GM21526 (cell line): ENCODE measurements at regions not wholly inside any gene's neighbourhood (a gene's known extent, or its start where the extent isn't known, plus 50 kb on each side); places are given as distances from the start of the nearest gene placed in this dataset.
"Not testable (repeated sequence)": the region's sequence is repeated elsewhere in the genome, so short reads cannot be mapped to it uniquely, and the experiment has no call there.

Experiments
- ATAC-seq: cut with Tn5 transposase; IDR thresholded peaks from one replicate; pipeline ENCODE4 v1.9.1; 2021; ENCODE audit warnings: moderate library complexity; ENCODE audit not compliant: unreplicated experiment, low FRiP score

DNA sequence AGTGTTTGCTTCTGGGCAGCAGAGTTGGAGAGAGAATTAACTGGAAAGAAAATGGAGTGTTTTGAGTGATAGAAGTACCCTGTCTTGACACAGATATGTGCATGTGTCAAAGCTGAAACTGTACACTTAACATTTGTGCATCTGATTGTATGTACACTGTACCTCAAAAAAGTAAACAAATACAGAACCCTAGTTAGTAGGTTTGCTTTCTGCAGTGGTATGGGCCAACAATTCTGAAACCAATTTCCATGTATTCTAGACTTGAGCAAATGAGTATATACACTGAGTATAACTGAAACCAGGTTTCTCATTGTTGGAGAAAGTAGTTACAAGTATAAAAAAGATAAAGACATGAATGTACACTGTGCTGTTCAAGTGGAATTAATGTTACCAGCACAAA lies 52.4 kb downstream of the ELAPOR2 start:
- no peak for ATAC-seq

DNA sequence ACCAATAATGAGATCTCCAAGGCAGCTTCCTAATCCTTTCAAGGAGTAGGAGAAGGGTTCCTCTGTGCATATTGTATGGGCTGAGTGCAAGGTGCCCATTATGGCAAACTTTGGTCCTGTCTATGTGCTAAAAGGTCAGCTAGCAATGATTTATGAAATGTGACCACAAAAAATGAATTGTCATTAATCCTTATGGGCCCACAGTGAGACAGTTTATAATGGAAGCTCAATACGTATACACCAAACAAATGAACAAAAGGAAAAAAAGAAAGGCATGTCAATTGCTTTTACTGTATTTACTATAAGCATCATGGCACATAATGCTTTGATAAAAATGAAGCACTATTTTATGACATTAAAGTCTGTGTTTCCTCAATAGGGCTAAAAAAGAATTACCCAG lies 54.5 kb downstream of the ELAPOR2 start:
- no peak for ATAC-seq

DNA sequence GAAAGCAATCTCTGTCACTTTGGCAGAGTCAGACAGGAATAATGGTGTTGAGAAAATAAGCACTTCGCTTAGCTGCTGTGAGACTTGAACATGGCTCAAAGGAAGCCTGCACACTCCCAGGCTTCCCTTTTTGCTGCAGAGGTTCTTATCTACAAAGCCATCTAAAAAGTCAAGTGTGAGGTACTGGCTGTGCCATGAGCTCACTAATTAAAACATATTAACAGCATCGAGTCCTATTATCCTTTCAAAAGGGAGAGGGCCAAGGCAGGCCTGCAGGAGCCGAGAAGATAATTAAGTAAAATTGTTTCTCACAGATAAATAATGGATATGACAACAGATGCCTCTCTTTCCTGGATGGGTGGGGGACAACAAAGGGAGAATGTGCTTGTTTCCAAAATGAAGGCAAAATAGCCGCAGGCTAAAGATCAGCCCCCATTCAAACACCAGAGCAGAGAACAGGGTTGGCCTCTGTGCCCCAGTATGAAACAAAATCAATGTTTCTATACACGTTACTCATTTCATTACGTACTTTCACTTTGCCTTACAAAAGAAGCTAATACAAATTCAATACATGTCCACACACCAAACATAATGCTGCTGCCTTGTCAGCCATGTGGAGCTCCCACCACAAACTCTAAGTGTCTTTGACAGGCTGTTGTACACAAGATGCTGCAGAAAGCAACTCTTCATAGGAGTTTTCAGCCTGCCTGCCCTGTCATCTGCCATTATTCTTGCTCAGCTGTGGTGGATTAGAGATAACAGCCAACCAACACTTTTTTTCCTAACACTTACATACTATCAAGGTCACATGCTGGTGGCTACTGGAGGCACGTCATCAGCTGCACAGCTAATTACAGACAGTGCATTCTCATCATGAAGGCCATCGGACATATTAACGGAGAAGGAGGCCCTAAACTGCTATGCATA lies 55.3 kb downstream of the ELAPOR2 start:
- ATAC-seq = no peak

DNA sequence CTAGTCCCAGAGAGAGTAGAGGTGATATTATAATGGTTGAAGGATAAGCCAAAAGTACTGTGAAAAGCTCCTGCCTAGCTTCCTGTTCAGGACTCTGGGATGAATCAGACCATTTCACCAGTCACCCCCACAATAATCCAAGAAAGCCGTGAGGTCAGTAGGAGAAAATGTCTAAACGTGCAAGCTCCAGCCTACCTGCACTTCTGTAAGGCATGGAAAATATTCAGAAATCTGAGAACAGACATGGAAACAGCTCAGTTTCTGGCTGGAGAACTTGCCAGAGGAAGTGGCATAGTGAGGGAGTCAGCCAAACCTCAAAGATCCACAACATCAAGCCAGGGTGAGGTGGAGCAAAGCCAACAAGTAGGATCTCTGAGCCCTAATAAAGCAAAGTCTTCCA lies 58.2 kb downstream of the ELAPOR2 start:
- ATAC-seq = no peak

DNA sequence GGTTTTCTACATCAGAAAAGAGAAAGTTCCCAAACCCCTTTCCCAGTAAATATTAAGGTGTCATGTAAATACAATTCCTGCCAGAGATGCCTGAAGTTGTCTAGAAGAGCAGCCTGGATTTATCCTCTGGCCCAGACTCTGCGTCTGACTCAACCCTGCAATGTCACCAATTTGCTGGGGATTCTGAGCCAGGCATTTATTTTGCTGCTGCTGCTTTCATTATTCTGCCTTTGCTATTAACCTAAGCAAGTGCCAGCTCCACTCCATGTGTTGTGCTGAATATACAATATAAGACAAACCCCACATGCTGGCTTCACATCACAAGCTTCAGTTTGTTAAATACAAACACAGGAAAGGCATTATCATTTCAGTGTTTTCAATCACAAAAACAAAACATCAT lies 59.1 kb downstream of the ELAPOR2 start:
- no peak for ATAC-seq

DNA sequence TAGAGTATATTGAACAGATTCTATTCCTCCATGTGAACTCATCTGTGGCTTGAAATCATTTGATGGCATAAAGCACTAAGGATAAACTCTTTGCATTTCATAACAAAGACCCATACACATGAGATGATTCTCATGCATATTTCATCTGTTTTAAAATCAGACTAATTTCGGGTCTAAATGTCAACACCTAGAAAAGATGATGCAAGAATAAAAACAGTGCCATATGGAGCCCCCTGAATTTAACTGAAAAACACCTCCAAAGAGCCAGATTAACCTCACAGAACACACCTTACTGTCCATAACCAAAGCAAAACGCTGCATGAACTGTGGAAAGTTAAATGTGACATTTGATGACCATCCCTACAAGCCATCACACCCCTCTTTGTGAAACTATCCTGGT lies 59.7 kb downstream of the ELAPOR2 start:
- no peak for ATAC-seq

DNA sequence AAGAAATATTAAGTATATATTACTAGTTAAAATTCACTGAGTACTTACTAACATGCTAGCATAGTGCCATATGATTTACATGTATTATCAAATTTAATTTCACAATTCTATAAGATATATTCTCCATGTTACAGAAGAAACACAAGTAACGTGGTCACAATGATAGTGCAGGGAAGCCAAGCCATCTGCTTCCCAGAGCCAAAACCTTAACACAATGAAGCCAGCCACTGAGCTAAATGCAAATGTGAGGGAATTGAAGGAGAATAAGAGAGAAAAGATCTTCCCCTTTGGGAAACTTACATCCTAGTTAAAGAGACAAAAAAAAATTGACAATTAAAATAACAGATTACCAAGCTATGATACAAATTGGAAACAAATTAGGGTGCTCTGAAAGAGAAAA lies 63.6 kb downstream of the ELAPOR2 start:
- no peak for ATAC-seq

DNA sequence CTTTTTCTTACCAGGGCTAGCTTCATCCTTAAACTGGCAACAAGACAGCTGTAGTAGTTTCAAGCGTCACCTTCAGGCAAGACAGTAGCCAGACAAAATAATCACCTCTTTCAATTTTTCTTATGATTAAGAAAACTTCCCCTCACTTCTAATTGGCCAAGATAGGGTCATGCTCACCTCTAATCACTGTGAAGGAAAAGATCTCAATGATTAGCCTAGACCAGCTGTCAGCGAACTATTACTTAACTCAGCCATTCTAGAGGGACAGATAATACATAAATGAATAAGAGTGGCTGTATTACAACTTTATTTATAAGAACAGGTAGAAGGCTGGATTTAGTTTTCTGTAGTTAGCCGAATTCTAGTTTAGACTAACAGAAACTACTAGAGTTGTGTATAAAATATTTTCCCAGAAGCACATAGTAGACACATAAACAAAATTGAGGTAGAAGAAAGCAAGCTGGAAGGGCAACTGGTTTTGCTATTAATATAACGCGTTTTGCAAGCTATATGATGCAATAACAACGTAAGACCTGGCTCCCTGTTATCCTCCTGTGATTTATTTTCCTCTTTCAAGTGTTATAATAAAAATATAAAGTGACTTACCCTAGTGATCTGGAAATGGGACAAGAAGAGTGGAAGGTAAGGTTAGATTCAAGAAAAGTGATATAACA lies 64.3 kb downstream of the ELAPOR2 start:
- ATAC-seq = no peak

DNA sequence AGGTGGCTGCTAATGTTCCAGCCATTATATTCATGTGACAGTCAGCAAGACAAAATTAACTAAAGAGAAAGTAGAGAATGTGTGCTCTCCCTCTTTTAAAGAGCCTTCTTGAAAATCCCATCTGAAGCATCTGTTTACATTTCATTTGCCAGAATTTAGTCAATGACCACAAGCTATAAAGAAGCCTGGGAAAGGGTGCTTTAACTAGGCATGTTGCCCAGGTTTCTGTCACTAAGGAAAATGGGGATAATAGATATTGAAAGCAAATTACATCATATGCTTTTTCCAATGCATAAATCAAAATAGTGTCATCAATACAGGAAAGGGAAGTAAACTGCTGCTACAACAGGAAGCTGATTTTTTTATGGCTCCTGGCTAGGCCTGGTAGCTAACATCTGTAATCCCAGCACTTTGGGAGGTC lies 67.7 kb downstream of the ELAPOR2 start:
- ATAC-seq = no peak

DNA sequence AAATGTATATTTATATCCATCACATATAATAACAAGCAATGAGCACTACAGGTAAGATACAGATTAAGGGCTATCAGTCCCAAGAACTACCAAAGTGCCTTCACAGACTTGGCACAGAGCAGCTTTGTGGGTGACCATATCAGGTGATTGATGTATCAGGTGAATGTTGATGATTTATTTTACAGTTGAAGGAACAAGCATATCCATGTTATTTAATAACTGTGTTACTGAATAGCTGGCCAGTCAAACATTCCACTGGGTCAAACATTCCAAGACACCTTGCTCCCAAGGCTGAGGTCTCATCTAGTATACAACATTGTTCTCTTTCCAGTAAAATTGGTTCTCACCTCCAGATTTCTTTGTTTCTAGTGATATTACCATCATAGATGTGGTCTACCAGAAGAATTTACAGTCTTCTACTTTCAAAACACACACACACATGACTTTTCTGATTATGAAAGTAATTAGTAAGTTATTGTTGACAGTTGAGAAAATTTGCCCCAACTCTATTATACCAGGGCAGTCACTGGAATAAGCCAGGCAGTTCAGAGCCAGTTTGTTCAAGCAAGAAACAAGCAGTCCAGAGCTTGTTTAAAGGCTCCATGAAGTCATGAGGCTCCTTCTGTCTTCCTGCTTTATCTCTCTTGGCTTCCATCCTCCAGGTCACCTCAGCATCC lies 68.2 kb downstream of the ELAPOR2 start:
- ATAC-seq = no peak

DNA sequence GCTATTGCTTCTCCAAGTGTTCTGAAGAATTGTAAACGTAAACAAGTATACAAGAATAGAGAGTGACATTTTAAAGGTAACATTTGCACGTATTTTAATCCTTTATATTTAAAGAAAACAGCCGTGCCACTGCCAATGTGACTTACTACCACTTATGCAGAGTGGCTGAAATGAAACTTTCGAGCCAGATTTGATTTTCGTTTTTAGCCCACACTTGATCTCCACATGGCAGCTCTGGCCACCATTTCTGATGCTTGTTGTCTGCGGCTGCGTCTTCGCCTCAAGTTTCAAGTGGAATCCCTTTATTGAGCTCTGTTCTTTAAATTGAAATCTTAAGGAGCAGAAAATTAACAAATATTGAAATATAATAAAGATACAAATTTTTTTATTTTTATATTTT lies 70.0 kb downstream of the ELAPOR2 start:
- no peak for ATAC-seq

DNA sequence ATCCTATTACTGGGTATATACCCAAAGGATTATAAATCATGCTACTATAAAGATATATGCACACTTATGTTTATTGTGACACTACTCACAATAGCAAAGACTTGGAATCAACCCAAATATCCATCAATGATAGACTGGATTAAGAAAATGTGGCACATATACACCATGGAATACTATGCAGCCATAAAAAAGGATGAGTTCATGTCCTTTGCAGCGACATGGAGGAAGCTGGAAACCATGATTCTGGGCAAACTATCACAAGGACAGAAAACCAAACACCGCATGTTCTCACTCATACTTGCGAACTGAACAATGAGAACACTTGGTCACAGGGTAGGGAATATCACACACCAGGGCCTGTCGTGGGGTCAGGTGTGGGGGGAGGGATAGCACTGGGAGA lies 71.6 kb downstream of the ELAPOR2 start:
- ATAC-seq = not testable (repeated sequence)

DNA sequence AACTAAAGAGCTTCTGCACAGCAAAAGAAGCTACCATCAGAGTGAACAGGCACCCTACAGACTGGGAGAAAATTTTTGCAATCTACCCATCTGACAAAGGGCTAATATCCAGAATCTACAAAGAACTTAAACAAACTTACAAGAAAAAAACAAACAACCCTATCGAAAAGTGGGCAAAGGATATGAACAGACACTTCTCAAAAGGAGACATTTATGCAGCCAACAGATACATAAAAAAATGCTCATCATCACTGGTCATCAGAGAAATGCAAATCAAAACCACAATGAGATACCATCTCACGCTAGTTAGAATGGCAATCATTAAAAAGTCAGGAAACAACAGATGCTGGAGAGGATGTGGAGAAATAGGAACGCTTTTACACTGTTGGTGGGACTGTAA lies 72.1 kb downstream of the ELAPOR2 start:
- not testable (repeated sequence) for ATAC-seq

DNA sequence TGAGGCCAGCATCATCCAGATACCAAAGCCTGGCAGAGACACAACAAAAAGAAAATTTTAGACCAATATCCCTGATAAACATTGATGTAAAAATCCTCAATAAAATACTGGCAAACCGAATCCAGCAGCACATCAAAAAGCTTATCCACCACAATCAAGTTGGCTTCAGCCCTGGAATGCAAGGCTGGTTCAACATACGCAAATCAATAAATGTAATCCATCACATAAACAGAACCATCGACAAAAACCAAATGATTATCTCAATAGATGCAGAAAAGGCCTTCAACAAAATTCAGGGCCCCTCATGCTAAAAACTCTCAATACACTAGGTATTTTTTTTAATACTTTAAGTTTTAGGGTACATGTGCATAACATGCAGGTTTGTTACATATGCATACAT lies 74.1 kb downstream of the ELAPOR2 start:
- ATAC-seq = not testable (repeated sequence)

DNA sequence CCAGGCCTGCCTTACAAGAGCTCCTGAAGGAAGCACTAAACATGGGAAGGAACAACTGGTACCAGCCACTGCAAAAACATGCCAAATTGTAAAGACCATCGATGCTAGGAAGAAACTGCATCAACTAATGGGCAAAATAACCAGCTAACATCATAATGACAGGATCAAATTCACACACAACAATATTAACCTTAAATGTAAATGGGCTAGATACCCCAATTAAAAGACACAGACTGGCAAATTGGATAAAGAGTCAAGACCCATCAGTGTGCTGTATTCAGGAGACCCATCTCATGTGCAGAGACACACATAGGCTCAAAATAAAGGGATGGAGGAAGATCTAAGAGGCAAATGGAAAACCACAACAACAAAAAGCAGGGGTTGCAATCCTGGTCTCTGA lies 75.8 kb downstream of the ELAPOR2 start:
- not testable (repeated sequence) for ATAC-seq

DNA sequence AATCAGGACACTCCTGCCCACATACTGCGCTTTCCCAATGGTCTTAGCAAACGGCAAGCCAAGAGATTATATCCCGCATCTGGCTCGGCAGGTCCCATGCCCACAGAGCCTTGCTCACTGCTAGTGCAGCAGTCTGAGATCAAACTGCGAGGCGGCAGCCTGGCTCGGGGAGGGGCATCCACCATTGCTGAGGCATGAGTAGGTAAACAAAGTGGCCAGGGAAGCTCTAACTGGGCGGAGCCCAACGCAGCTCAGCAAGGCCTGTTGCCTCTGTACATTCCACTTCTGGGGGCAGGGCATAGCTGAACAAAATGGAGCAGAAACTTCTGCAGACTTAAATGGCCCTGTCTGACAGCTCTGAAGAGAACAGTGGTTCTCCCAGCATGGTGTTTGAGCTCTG lies 77.5 kb downstream of the ELAPOR2 start:
- not testable (repeated sequence) for ATAC-seq

DNA sequence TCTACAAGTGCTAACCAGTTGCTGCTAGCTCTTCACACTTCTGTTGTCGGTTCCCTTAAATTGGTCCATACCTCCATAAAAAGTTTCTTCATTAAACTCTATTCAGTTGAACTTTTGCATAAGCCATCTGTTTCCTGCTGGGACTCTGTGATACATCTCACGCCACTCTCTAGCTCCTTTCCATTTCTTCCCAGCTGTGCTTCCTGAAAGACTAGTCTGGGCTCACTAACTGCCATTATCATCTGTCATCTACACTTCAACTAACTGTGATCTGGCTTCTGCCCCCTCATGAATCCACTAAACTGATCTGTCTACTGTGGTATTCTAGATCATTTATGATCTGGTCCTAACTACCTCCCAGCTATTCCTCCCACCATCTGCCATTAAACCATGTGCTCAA lies 78.3 kb downstream of the ELAPOR2 start:
- no peak for ATAC-seq

DNA sequence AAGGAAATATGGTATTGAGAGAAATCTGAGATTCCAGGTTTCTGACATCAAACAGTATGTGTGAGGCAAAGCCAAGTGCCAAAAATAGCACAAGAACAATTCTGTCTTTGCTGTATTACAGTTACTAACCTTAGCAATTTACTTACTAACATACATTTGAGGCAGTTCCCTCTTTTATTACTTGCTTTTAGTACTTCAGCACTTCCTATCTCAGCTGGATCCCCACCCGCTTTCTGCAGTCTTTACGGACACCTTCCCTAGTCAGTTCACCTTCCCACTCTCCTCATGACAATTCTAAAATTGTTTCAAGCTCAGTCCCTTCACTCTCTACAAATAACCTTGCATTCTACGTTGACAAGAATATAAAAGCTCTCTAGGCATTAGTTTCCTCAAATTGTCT lies 79.2 kb downstream of the ELAPOR2 start:
- ATAC-seq = no peak

DNA sequence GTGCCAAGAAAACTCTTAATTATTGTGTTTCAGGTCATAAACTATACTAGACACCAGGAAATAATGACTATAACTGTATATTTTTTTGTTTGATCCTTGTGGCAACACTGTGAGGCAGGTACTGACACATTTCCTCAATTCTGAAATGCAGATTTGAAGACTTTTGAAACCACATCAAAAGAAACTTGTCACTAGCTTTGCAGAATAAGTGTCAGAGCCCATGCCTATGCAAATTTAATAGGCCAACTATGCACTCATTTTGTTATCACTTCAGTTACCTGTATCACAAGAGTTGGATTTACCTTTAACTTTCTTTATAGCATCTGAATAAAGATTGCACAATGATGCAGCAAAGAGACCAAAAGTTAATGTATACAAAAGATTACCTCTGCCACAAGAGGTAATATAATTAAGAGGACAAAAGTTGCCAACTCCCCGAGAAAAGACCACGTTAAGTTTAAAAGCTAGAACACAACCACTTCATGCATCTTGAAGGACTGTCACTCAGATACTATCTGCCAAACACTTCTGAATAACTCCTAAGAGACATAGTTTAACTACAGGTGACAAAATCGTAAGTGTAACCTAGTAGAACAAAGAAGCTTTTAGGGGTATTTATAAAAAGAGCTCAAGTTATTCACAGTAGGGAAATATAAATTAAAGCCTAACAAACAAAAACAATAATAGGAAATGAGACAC lies 80.5 kb downstream of the ELAPOR2 start:
- peak; percentile 95 for ATAC-seq

DNA sequence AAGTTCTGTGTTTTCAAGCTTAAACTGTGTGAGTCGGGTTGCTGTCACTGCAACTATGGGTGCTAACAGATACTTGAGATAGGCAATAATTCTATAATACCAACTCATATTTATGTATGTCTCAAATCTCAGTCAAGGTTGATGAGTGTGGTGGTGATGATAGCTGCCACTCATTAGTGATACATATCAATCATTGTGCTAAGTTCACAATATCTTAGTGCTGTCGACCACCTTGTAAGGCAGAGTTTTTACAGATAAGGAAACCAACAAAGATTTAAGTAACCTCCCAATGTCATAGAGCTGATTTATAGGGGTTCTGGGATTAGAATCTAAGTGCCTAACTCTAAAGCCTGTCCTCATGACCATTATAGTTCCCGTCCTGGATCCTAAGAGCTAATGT lies 82.5 kb downstream of the ELAPOR2 start:
- no peak for ATAC-seq

DNA sequence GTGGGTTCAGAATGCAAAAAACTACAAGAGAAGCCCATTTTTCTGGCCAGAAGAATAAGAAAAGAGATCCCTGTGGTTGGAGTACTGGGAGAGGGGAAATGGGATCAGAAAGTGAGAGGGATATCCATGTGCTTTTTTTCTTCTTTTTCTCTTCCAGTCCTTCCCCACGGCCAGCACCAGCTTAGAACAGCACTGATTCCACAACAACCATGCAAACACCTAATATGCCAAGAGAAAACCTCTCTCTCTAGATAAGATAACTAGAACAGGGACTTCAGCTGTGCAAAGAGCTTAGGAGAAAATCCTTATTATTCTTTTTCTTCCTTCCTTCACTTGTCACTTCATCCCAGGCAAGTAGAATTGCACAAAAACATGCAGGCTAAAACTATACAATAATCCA lies 83.5 kb downstream of the ELAPOR2 start:
- no peak for ATAC-seq
